Spleen (tissue), 11 donors: ENCODE measurements at regions not wholly inside any gene's neighbourhood (a gene's known extent, or its start where the extent isn't known, plus 50 kb on each side); places are given as distances from the start of the nearest gene placed in this dataset.
A peak's percentile ranks its signal among the peaks of the same experiment; 100 is the strongest.
"Not testable (repeated sequence)": the region's sequence is repeated elsewhere in the genome, so short reads cannot be mapped to it uniquely, and the experiment has no call there.

Source experiments
- DNase-seq: peaks from one replicate; pipeline ENCODE4 v3.0.0-alpha.2; 2020
- H3K27ac ChIP-seq, 8 donors: fragments of 200-600 bp; sonication (generic) in 7 of 8; 1 replicate in 4 of 8; 2 replicates in 4 of 8; pipeline versions ENCODE4 v1.5.0 to v1.8.0; 2016 to 2021; ENCODE audit warnings: inconsistent platforms in 4 of 8, mild to moderate bottlenecking in 4 of 8, moderate library complexity in 1 of 8
- H3K27me3 ChIP-seq, 7 donors: fragments of 200-600 bp; sonication (generic) in 6 of 7; replicated peaks in 1 of 7; 1 replicate in 4 of 7; 2 replicates in 3 of 7; pipeline versions ENCODE4 v1.5.0 to v1.8.0; 2016 to 2021; ENCODE audit warnings: inconsistent platforms in 3 of 7, mild to moderate bottlenecking in 1 of 7
- H3K36me3 ChIP-seq, 6 donors: fragments of 200-600 bp; sonication (generic) in 5 of 6; 1 replicate in 4 of 6; 2 replicates in 2 of 6; pipeline versions ENCODE4 v1.5.0 to v1.8.0; 2016 to 2021; ENCODE audit warnings: inconsistent platforms in 2 of 6
- H3K4me1 ChIP-seq, 6 donors: fragments of 200-600 bp; sonication (generic) in 5 of 6; 1 replicate in 3 of 6; 2 replicates in 3 of 6; pipeline versions ENCODE4 v1.5.0 to v1.8.0; 2016 to 2021; ENCODE audit warnings: inconsistent platforms in 3 of 6
- H3K4me3 ChIP-seq, 8 donors: fragments of 200-600 bp; sonication (generic) in 7 of 8; 1 replicate in 4 of 8; 2 replicates in 4 of 8; pipeline versions ENCODE4 v1.5.0 to v1.8.0; 2016 to 2021; ENCODE audit warnings: inconsistent platforms in 4 of 8, mild to moderate bottlenecking in 4 of 8, moderate library complexity in 2 of 8
- H3K9me3 ChIP-seq, 8 donors: fragments of 200-600 bp; sonication (generic) in 7 of 8; 1 replicate in 4 of 8; 2 replicates in 4 of 8; pipeline versions ENCODE4 v1.5.0 to v1.8.0; 2016 to 2021; ENCODE audit warnings: inconsistent platforms in 4 of 8
- WGBS, 5 donors: extraction: QIAGEN DNeasy Blood & Tissue Kit in 3 of 5; methylation state at CpG; one replicate each; pipeline versions ENCODE4 v1.1.5 to v1.1.7; 2013 to 2018; 5-methylcytosine and 5-hydroxymethylcytosine counted together
- intact Hi-C: fragments of 100-400 bp; cut with DNase I; formaldehyde crosslinking; loops from one replicate; pipeline ENCODE4 v1.15.0; 2023; ENCODE audit warnings: low total_unique reads
- donor health status: healthy with polysubstance abuse.
- donor health status: DM: no; HTN: no; CAD: no; lungs with moderate emphysema.
- donor health status: DM: no; HTN: no; CAD: no.
- donor health status: Bipolar disorder and iron deficiency.
- donor health status: healthy.
- donor health status: DM: no; HTN: no; CAD: no.
- donor health status: DM: yes; HTN: yes; CAD: no.

DNA sequence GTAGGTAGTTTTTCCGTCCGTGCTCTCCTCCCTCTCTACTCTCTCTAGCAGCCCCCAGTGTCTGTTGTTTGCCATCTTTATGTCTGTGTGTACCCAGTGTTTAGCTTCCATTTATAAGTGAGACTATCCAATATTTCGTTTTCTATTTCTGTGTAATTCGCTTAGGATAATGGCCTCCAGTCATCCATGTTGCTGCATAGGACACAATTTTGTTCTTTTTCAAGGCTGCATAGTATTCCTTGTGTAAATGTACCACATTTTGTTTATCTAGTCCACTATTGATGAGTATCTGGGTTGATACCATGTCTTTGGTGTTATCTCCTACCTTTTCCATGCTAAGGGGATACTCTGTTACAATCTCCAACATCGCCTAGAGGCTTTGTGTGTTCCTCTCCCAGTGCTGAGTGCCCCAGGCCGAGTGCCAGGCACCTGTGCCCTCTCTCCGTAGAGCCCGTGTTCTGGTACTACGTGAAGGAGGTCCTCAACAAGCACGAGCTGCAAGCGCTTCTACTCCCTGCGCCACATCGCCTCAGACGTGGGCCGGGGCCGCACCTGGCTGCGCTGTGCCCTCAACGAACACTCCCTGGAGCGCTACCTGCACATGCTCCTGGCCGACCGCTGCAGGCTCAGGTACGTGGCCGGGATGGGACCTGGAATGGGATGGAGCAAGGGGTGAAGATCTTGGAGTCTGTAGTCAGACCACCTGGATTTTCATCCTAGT, 51.0 kb downstream of the NPIPB11 start:
- H3K36me3 ChIP-seq: not testable (repeated sequence)
- 96 to 98% (median 98%) methylated on average over 16 to 23 of the region's 23 CpGs for WGBS, 5 donors

GRCh38 chr16:29354449-29354848, 52.1 kb downstream of the NPIPB11 start:
- intact Hi-C loops, H3K4me3 ChIP-seq, H3K27ac ChIP-seq, DNase-seq, H3K36me3 ChIP-seq, H3K9me3 ChIP-seq, H3K27me3 ChIP-seq: not testable (repeated sequence)
- peaks cover 0 to 15% (median 0%) of the 10 kb centered on the region in 6 donors for H3K4me1 ChIP-seq
- 30 to 72% (median 50%) methylated on average over 2 of the region's 5 CpGs for WGBS, 5 donors

More for the DNA sequence above, 51.0 kb downstream of the NPIPB11 start:
- DNase-seq, intact Hi-C loops, H3K4me3 ChIP-seq, H3K9me3 ChIP-seq, H3K27me3 ChIP-seq, H3K27ac ChIP-seq, H3K4me1 ChIP-seq: not testable (repeated sequence)

DNA sequence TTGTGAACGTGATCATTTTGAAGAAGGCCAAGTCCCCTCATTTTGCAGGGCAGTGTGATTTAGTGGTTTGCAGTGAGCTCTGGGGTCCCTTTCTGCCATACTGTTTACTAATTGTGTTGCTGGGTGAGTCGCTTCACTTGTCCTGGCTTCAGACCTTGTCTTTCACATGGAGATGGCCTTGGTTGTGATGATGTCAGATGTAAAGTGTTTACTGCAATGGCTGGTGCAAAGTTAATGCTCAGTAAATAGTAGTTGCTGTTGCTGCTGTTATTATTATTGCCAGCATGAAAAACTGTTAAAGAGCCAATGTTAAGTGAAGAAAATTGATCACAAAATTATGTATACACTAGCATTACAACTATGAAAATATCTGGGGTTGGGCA, 53.9 kb downstream of the NPIPB11 start:
- H3K27me3 ChIP-seq: not testable (repeated sequence)
- WGBS, 5 donors: 72 to 100% (median 88%) methylated on average over 1 to 2 of the region's 2 CpGs

GRCh38 chr16:29351970-29352616, 54.4 kb downstream of the NPIPB11 start:
- H3K27ac ChIP-seq, H3K27me3 ChIP-seq, H3K36me3 ChIP-seq, H3K4me3 ChIP-seq, H3K9me3 ChIP-seq, intact Hi-C loops, DNase-seq: not testable (repeated sequence)
- H3K4me1 ChIP-seq: peaks cover 0 to 24% (median 2%) of the 10 kb centered on the region in 6 donors
- 77 to 89% (median 82%) methylated on average over 1 to 9 of the region's 9 CpGs for WGBS, 5 donors

More for the DNA sequence above, 53.9 kb downstream of the NPIPB11 start:
- H3K27ac ChIP-seq, intact Hi-C loops, H3K9me3 ChIP-seq, H3K36me3 ChIP-seq, DNase-seq, H3K4me3 ChIP-seq: not testable (repeated sequence)
- peaks cover 0 to 22% (median 0%) of the 10 kb centered on the region in 6 donors for H3K4me1 ChIP-seq

- H3K4me3 ChIP-seq, H3K27ac ChIP-seq, intact Hi-C loops, H3K36me3 ChIP-seq, DNase-seq, H3K9me3 ChIP-seq, H3K27me3 ChIP-seq: not testable (repeated sequence)
- peaks cover 0 to 25% (median 2%) of the 10 kb centered on the region in 6 donors for H3K4me1 ChIP-seq
- 90 to 96% (median 94%) methylated on average over 11 to 13 of the region's 15 CpGs for WGBS, 5 donors
These were observed 55.1 kb downstream of the NPIPB11 start for GRCh38 chr16:29351271-29351969.

DNA sequence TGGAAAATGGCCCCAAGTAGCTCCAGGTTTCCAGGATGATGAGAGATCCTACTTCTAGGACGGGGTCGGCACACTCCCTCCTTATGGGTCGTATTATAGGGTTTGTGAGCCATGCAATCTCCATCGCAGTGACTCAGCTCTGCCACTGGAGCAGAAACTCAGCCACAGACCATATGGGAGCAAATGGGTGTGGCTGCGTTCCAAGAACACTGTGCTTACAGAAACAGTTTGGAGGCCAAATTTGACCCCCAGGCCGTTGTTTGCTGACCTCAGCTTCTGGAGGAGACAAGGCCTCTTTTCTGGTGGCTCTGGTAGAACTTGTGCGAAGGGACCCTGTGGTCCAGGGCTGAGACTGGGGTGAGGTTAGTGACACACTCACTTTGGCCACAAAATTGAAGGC, 56.5 kb downstream of the NPIPB11 start:
- H3K4me3 ChIP-seq, H3K9me3 ChIP-seq, intact Hi-C loops, H3K27me3 ChIP-seq, H3K36me3 ChIP-seq, DNase-seq: not testable (repeated sequence)
- Histone ChIP-seq H3K4me1 (peaks cover 0 to 28% (median 3%) of the 10 kb centered on the region in 6 donors), H3K27ac (peak overlapping the region in 1 of 8 donors; percentile 16)
- 60 to 80% (median 69%) methylated on average over 7 of the region's 7 CpGs for WGBS, 5 donors

GRCh38 chr16:29348748-29349147, 57.8 kb downstream of the NPIPB11 start:
- H3K9me3 ChIP-seq, H3K4me3 ChIP-seq, DNase-seq, H3K36me3 ChIP-seq, H3K27me3 ChIP-seq, intact Hi-C loops: not testable (repeated sequence)
- 93 to 97% (median 96%) methylated on average over 3 of the region's 3 CpGs for WGBS, 5 donors
- peaks cover 0 to 23% (median 3%) of the 10 kb centered on the region in 6 donors for H3K4me1 ChIP-seq
- peak overlapping the region in 1 of 8 donors; percentile 4 for H3K27ac ChIP-seq

DNA sequence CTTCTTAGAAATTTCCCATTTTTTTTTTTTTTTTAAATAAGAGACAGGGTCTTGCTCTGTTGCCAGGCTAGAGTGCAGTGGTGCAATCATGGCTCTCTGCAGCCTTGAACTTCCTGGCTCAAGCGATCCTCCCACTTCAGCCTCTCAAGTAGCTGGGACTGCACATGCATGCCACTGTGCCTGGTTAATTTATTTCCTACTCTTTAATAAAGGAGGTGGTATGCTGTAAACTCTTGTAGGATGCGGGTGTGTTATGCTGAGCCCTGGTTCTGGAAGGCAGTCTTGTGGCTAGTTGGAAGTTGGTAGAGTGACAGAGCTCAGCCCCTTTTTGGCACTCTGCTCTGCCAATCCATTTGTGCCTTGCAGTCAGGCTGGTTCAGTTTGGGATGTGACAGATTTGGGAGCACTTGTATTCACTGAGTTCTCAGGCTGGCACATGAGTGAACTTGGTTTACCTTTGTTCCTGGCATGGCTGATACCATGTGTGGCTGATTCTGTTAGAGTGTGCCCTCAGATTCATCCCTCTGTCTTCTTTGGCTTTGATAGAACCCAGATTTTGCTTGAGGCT, 58.3 kb downstream of the NPIPB11 start:
- intact Hi-C loops, H3K36me3 ChIP-seq, H3K27me3 ChIP-seq, H3K9me3 ChIP-seq, DNase-seq, H3K4me3 ChIP-seq: not testable (repeated sequence)
- Histone ChIP-seq H3K4me1 (peaks cover 0 to 26% (median 3%) of the 10 kb centered on the region in 6 donors), H3K27ac (peak overlapping the region in 2 of 8 donors; percentile 16 to 51)
- 62 to 88% (median 84%) methylated on average over 1 to 2 of the region's 2 CpGs; no CpG with 5 or more reads in 1 of the 5 donors for WGBS, 5 donors

- DNase-seq, H3K27me3 ChIP-seq, intact Hi-C loops, H3K36me3 ChIP-seq, H3K9me3 ChIP-seq, H3K4me3 ChIP-seq: not testable (repeated sequence)
- 57 to 69% (median 62%) methylated on average over 7 of the region's 7 CpGs for WGBS, 5 donors
- Histone ChIP-seq H3K4me1 (peaks cover 0 to 30% (median 3%) of the 10 kb centered on the region in 6 donors), H3K27ac (peak overlapping the region in 7 of 8 donors; percentile 29 to 82 (median 64))
These were observed 59.5 kb downstream of the NPIPB11 start for GRCh38 chr16:29346796-29347580.

- Histone ChIP-seq H3K27ac (peak overlapping the region in 1 of 8 donors; percentile 82), H3K4me1 (peaks cover 0 to 30% (median 3%) of the 10 kb centered on the region in 6 donors)
- DNase-seq, intact Hi-C loops, H3K9me3 ChIP-seq, H3K4me3 ChIP-seq, H3K36me3 ChIP-seq, H3K27me3 ChIP-seq: not testable (repeated sequence)
- WGBS, 5 donors: 56 to 80% (median 70%) methylated on average over 2 of the region's 2 CpGs
These were observed 60.3 kb downstream of the NPIPB11 start for GRCh38 chr16:29346203-29346602.
